ENCODE measurements at regions not wholly inside any gene's neighbourhood (a gene's known extent, or its start where the extent isn't known, plus 50 kb on each side); places are given as distances from the start of the nearest gene placed in this dataset.
A peak's percentile ranks its signal among the peaks of the same experiment; 100 is the strongest.
"Not testable (repeated sequence)": the region's sequence is repeated elsewhere in the genome, so short reads cannot be mapped to it uniquely, and the experiment has no call there.

DNA sequence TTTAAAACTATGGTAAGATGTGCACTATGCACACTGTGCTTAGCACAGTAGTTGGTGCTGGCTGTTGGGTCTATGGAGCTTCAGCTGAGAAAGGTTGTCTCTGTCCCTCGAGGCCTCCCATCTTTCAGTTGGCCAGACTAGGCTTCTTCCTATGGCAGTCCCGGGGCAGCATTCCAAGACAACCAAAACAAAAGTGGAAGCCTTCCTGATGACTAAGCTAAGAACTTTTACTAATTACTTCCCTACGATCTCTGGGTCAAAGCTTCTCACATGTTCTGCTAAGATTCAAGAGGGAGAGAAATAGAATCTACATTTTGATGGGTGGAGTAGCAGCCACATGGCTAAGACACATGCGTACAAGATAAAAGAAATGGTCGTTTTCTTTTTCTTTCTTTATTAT, 342.8 kb downstream of the TUSC7 start:
- Histone ChIP-seq H3K36me3 (no peaks in the 10 kb centered on the region), H3K4me1 (peaks cover 11% of the 10 kb centered on the region), H3K9me3 (no peaks in the 10 kb centered on the region), H3K27ac (no peak overlapping the region), H3K4me3 (no peak overlapping the region), H3K27me3 (no peaks in the 10 kb centered on the region)
- no peak for TF ChIP-seq POLR2A (IDR thresholded peaks at IDR 0.05)
- TF ChIP-seq, protein P1, sequence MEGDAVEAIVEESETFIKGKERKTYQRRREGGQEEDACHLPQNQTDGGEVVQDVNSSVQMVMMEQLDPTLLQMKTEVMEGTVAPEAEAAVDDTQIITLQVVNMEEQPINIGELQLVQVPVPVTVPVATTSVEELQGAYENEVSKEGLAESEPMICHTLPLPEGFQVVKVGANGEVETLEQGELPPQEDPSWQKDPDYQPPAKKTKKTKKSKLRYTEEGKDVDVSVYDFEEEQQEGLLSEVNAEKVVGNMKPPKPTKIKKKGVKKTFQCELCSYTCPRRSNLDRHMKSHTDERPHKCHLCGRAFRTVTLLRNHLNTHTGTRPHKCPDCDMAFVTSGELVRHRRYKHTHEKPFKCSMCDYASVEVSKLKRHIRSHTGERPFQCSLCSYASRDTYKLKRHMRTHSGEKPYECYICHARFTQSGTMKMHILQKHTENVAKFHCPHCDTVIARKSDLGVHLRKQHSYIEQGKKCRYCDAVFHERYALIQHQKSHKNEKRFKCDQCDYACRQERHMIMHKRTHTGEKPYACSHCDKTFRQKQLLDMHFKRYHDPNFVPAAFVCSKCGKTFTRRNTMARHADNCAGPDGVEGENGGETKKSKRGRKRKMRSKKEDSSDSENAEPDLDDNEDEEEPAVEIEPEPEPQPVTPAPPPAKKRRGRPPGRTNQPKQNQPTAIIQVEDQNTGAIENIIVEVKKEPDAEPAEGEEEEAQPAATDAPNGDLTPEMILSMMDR (IDR thresholded peaks at IDR 0.05): no peak
- intact Hi-C loops (cut with DNase I): no loop called here
- no peak for DNase-seq (ENCODE audit: extremely low spot score in 2 of 2)

DNA sequence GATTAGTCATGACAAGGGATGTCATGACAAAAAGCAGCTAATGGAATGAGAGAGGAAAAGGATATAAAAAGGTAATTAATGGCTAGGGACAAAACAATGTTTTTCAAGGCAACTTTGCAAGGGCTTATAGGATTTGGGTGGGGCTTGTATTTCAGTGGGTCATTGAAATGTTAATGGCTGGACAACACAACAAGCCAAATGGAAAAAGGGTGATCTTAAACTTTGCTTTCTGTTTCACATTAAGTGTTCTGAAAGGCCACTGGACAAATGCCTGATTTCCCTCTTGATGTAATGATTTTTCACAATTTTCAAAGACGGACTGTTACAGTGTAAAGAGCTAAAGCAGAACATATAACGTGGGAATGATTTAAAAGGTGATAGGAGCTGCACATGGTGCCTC, 345.0 kb downstream of the TUSC7 start:
- no peak overlapping the region for H3K4me3 ChIP-seq
- TF ChIP-seq POLR2A (IDR thresholded peaks at IDR 0.05): no peak
- no peak for TF ChIP-seq POLR2AphosphoS5 (IDR thresholded peaks at IDR 0.05; ENCODE audit: insufficient read depth in 1 of 2, low read depth in 1 of 2)
- TF ChIP-seq, protein P1 (IDR thresholded peaks at IDR 0.05): no peak
- no peaks in the 10 kb centered on the region for H3K9me3 ChIP-seq
- intact Hi-C loops (cut with DNase I): no loop called here
- no peaks in the 10 kb centered on the region for H3K27me3 ChIP-seq
- no peak overlapping the region for H3K27ac ChIP-seq
- no peak for DNase-seq (ENCODE audit: extremely low spot score in 2 of 2)
- no peaks in the 10 kb centered on the region for H3K36me3 ChIP-seq
- peaks cover 11% of the 10 kb centered on the region for H3K4me1 ChIP-seq

DNA sequence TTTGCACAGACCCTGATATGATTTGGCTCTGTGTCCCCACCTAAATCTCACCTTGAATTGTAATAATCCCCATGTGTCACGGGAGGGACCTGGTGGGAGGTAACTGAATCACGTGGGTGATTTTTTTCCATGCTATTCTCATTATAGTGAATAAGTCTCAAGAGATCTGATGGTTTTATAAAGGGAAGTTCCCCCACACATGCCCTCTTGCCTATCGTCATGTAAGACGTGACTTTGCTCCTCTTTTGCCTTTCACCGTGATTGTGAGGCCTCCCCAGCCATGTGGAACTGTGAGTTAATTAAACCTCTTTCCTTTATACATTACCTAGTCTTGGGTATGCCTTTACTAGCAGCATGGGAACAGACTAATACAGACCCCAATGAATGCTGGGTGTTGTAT, 347.4 kb downstream of the TUSC7 start:
- H3K27ac ChIP-seq; H3K36me3 ChIP-seq; H3K27me3 ChIP-seq; H3K9me3 ChIP-seq; intact Hi-C loops (cut with DNase I); H3K4me3 ChIP-seq; DNase-seq (ENCODE audit: extremely low spot score in 2 of 2): not testable (repeated sequence)
- H3K4me1 ChIP-seq: peaks cover 11% of the 10 kb centered on the region

DNA sequence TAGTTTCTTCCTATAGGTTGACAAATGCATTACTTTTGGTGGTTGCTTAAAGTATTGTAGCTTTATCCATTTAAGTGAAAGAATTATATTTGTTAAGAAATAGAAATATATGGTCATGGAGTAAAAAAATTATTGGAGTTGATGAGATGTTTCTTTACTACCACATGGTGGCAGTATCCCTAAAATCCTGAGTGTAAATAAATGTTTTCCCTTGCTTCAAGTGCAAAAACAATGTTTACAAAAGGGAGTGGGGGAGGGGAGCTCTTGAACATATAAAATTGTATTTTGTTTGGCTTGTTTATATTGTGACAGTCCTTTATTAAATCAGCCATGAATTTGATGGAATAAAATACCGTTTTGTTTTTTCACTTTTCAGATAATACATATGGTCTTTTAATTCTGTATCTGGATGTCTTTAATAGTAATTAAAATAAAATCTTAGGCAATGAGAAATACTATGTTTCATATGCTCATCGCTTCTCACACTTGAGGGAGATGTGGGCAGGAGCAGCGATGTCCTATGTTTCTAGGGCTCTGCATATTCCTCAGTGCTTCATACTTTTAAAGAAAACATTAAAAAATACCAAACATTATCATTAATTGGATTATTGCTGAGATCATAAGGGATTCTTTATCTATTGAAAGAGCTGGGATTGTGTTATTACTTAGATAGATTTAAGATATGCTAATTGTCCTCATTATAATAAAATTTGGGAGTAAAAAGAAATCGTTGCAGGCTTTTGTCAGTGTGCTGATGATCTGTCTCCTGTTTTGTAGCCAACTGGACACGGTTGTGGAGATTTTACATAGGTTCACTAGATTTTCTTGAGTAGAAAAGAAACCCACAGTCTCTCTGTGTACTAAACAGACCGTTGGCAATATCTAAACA, 349.7 kb downstream of the TUSC7 start:
- Histone ChIP-seq H3K27ac (no peak overlapping the region), H3K4me1 (peaks cover 8% of the 10 kb centered on the region), H3K4me3 (no peak overlapping the region), H3K27me3 (no peaks in the 10 kb centered on the region), H3K9me3 (no peaks in the 10 kb centered on the region), H3K36me3 (no peaks in the 10 kb centered on the region)
- intact Hi-C loops (cut with DNase I): no loop called here
- no peak for TF ChIP-seq POLR2AphosphoS5 (IDR thresholded peaks at IDR 0.05; ENCODE audit: insufficient read depth in 1 of 2, low read depth in 1 of 2)
- TF ChIP-seq, protein P1 (IDR thresholded peaks at IDR 0.05): peak in 2 of 3 experiments; percentile 25 to 43
- TF ChIP-seq POLR2A (IDR thresholded peaks at IDR 0.05): no peak
- no peak for DNase-seq (ENCODE audit: extremely low spot score in 2 of 2)

DNA sequence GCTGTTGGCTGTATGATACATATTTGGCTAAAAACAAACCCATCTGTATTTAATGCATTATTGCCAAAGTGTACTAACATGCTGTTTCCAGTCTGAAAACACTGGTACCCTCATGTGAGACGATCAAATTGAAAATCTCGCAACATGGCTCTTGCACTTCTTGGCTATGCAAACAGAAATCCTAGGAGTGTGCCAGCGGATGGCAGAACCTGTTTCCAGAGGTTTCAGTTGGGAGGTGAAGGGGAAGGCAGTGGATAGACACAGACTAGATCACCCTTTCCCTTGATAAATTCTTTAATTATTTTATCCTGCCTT, 350.3 kb downstream of the TUSC7 start:
- intact Hi-C loops (cut with DNase I): no loop called here
- TF ChIP-seq POLR2A (IDR thresholded peaks at IDR 0.05): no peak
- TF ChIP-seq, protein P1 (IDR thresholded peaks at IDR 0.05): no peak
- TF ChIP-seq POLR2AphosphoS5 (IDR thresholded peaks at IDR 0.05; ENCODE audit: insufficient read depth in 1 of 2, low read depth in 1 of 2): no peak
- Histone ChIP-seq H3K9me3 (no peaks in the 10 kb centered on the region), H3K4me3 (no peak overlapping the region), H3K27ac (no peak overlapping the region), H3K4me1 (peaks cover 2% of the 10 kb centered on the region), H3K27me3 (no peaks in the 10 kb centered on the region), H3K36me3 (no peaks in the 10 kb centered on the region)
- no peak for DNase-seq (ENCODE audit: extremely low spot score in 2 of 2)
